GM10266 (cell line): ENCODE measurements at regions not wholly inside any gene's neighbourhood (a gene's known extent, or its start where the extent isn't known, plus 50 kb on each side); places are given as distances from the start of the nearest gene placed in this dataset.

ENCODE experiments used
- DNase-seq: peaks from one replicate; pipeline ENCODE4 v3.0.0; 2012; ENCODE audit errors: extremely low spot score
- TF ChIP-seq, protein P1 (sequence below): IDR thresholded peaks from 2 replicates; pipeline ENCODE4 v1.5.1; 2012; ENCODE audit warnings: mild to moderate bottlenecking, low read depth; ENCODE audit not compliant: control insufficient read depth, insufficient read depth; ENCODE audit errors: missing control alignments

- TF ChIP-seq, protein P1, sequence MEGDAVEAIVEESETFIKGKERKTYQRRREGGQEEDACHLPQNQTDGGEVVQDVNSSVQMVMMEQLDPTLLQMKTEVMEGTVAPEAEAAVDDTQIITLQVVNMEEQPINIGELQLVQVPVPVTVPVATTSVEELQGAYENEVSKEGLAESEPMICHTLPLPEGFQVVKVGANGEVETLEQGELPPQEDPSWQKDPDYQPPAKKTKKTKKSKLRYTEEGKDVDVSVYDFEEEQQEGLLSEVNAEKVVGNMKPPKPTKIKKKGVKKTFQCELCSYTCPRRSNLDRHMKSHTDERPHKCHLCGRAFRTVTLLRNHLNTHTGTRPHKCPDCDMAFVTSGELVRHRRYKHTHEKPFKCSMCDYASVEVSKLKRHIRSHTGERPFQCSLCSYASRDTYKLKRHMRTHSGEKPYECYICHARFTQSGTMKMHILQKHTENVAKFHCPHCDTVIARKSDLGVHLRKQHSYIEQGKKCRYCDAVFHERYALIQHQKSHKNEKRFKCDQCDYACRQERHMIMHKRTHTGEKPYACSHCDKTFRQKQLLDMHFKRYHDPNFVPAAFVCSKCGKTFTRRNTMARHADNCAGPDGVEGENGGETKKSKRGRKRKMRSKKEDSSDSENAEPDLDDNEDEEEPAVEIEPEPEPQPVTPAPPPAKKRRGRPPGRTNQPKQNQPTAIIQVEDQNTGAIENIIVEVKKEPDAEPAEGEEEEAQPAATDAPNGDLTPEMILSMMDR = no peak
- DNase-seq = no peak
Measured at GRCh38 chr9:19699756-19700155, 89.1 kb downstream of the SLC24A2 start.

- no peak for DNase-seq
- TF ChIP-seq, protein P1 = no peak
Measured at GRCh38 chr9:19698960-19699359, 89.9 kb downstream of the SLC24A2 start.

GRCh38 chr9:19694601-19695000 lies 94.2 kb downstream of the SLC24A2 start:
- TF ChIP-seq, protein P1 = no peak
- no peak for DNase-seq

- DNase-seq = no peak
- TF ChIP-seq, protein P1 = no peak
Measured at GRCh38 chr9:19690128-19690527, 98.7 kb downstream of the SLC24A2 start.

- TF ChIP-seq, protein P1 = no peak
- DNase-seq = no peak
Measured at GRCh38 chr9:19689328-19690101, 99.3 kb downstream of the SLC24A2 start.

GRCh38 chr9:19683715-19684114 lies 105.1 kb downstream of the SLC24A2 start:
- TF ChIP-seq, protein P1 = no peak
- DNase-seq = no peak

DNA sequence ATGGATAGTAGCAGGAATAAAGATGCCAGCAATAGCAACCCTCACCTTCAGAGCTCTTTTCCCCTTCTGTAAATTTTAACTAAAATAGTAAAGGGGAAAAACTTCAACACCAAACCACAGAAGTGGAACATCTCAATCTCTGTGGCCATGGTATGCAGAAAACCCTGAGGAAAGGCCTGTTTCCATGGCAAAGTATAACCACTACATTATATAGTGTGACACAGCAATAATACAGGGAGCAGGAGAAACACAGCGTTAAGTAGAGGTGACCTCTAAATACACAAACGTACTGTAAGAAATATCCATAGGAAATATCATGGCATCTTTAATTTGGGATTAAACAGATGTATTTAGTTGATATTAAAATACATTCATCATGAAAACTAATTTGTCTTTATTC lies 106.4 kb downstream of the SLC24A2 start:
- TF ChIP-seq, protein P1 = no peak
- DNase-seq = no peak
